ENCODE measurements at regions not wholly inside any gene's neighbourhood (a gene's known extent, or its start where the extent isn't known, plus 50 kb on each side); places are given as distances from the start of the nearest gene placed in this dataset.
"Not testable (repeated sequence)": the region's sequence is repeated elsewhere in the genome, so short reads cannot be mapped to it uniquely, and the experiment has no call there.

DNA sequence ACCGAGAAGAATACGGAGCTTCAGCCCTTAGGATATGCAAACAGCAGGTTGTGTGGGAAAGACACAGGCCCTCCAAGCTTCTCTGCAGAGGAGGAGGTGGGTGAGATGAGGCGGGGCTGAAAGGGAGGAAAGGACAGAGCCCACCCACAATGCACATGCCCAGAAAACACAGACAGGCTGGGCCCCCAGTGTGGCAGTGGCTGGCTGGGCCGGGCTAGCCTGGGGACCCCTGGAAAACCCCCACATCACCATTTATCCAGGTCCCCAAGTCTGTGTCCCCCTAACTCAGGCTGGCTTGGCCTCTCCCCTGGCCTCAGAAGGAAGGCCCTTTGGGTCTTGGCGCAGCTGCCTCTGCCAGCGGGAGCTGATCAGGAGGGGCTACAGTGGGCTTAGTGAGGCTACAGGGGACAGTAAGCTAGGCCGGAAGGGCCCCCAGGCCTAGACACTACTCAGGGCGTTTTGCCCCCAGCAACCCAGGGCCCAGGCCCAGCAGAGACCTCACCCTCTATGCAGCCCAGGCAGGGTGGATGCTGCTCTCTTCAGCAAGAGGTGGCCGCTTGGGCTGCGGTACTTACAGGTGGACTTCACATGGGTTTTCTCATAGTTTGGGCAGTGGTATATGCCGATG, 119.5 kb downstream of the TUBA3C start:
- DNase-seq (ENCODE audit: low read depth in 2 of 2): no peak

DNA sequence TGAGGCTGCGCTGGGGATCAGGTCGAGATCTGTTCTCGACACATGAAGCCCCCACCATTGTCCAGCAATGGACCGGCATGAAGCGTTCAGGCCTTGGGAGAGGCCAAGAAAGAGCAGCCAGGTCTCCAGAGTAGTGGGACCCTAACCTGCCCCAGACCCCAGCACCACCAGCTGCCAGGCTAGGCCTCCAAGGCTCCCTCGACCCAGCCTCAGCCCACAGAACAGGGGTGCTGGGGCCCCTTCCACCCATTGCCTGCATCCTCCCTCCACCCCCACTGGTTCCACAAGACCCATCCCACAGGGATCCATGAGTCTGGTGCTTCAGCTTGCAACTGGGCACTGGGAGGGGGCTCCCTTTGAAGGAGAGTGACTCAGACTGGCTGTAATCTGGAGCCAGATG, 120.3 kb downstream of the TUBA3C start:
- no peak for DNase-seq (ENCODE audit: low read depth in 2 of 2)

DNA sequence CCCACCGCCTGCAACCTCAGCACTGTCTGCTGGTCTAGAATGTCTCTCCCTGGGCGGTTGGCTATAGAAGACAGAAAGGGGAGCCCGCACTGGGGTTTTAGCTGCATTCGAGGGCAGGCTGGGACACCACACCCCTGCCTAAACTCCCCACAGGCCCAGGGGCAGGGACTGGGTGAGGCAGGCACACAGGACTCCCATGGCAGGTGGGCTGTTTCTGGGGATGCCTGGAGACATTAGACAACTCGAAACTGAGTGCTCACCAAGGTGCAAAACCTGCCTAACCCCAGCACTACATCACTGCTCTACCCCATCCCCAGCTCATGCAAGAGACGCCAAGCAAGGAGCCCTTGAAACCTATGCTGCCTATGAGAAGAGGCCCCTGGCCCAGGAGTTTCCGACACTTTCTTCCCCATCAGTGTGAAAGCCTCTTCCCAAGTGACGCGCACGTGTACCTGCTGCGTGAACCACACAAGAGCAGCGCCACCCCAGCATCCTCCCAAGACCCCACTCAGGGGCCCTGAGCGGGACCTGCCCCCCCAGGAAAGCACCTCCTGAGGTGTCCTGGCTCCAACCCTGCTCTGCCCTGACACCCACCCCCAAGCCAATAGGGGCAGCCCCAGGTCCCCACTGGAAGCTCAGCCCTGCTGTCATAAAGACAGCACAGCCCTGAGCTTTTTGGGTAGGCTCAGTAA, 121.2 kb downstream of the TUBA3C start:
- no peak for DNase-seq (ENCODE audit: low read depth in 2 of 2)

DNA sequence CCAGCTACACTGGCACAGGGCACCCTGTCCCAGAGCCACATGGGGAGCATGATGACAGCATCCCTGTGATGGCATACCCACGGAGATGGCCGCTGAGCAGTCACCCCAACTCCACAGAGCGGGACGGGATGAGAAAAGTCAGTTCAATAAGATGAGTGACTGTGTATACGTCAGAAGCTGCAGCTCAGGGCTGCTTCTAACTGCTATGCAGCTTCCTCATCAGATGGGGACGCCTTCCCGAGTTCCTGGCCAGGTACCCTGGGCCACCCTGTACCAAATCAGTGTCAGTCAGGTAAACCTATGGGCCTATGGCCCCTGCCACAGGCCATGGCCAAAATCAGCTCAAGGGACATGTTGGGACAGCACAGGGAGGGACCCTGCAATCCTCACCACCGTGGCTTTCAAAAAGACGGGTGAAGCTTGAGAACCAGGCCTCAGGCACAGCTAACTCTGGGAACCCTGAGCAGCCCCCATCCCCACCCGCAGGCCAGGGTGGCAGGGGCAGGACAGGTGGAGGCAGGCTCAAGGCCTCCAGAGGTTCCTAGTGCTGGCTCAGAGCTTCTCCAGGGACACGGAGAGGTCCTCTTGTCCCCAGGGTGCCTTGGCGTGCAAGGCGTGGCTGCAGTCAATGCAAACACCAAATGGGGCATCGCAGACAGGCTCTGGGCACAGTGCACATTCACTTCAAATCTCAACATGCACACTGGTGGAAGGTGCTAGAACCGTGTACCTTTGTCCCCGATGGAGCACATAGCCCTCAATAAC, 122.4 kb downstream of the TUBA3C start:
- DNase-seq (ENCODE audit: low read depth in 2 of 2): no peak

DNA sequence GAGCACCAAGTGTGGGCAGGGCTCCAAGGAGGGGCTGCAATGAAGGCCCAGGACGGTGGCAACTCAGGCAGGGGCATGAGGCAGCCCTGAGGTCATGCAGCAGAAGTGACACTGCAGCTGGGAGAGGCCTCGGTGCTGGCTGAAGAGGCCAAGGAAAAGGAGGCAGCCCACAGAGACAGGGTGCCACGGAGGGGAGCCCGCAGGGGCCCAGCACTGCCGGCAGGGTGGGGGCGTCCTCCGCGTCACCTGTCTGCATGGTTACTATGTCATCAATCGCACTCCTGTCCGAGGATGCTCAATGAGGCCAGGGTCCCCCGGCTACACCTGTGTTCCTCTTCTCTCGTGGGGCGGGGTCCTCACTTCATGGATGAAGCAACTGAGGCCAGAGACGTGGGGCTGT, 123.1 kb downstream of the TUBA3C start:
- no peak for DNase-seq (ENCODE audit: low read depth in 2 of 2)

DNA sequence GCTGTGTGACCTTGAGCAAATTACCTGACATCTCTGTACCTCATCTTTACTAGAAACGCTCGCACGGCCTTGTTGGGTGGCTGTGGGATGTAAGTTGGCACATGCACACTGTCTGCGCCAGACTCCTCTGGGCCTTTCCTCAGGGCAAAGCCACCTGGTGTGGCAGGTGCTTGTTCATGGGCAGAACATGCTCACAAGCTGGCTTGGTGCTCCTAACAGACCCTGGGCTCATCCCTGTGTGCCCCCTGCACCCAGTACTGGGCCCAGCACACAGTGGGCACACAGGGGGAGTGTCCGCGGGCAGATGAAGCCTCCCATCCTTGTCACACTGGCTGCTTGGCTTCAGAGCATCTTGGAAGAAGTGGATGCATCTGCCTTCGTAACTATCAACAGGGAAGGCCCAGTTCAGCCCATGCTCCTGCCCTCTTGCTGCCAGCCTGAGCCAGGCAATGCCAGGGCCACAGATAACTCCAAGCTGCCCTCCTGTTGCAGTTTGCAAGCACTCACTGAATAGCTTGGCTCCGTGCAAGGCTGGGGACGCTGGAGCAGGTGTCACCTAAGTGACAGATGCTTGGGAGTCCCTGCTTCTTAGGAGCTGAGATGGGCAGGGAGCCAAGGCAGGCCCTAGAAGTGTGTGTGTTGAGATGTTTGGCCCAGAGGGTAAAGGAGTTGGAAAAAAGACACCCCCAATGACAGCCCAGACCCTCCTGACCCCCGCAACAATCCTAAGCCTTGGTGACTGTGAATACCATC, 123.9 kb downstream of the TUBA3C start:
- DNase-seq (ENCODE audit: low read depth in 2 of 2): no peak

DNA sequence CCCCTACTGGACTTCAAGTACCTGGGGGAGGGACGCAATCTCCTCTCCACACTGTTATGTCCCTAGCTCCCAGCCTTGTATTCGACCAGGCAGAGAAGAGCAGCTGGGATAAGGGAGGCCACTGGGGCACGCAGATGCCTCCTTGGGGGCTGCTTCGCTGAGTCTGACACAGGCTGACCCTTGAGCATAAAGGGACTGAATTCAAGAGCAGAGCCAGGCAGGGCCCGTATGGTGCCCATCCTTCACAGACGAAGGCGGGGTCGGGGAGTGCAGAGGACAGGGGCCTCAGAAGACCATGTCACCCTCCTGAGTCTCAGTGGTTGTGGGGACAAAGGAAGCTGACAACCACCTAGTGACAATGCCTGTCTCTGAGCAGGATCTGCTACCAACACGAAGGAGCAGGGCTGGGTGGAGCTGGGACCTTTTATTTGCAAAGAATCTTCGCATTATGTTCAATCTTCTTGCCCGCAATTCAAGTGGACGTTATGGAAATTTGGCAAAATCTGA, 124.6 kb downstream of the TUBA3C start:
- no peak for DNase-seq (ENCODE audit: low read depth in 2 of 2)

DNA sequence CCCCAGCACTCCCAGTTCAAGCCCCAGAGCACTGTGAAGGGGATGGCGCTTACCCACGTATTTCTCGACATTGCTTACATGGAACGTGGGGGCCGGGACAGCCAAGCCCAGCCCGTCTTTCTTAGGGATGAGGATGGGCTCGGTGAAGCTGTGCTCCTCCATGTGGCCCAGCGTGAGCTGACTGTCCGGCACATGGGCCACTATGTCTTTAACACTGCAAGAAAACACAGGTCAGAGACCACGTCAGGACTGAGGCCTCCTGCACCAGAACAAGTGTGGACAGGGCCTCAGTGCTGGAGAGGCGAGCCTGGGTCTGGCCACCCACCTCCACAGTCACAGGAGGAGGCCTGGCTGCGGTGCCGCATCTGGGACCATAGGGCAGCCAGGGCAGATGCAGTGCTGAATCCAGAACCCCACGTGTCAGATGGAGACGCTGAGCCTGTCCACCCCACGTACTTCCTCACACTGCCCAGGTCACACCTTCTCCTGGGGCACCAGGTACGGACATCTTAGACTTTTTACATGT, 125.2 kb downstream of the TUBA3C start:
- DNase-seq (ENCODE audit: low read depth in 2 of 2): no peak

DNA sequence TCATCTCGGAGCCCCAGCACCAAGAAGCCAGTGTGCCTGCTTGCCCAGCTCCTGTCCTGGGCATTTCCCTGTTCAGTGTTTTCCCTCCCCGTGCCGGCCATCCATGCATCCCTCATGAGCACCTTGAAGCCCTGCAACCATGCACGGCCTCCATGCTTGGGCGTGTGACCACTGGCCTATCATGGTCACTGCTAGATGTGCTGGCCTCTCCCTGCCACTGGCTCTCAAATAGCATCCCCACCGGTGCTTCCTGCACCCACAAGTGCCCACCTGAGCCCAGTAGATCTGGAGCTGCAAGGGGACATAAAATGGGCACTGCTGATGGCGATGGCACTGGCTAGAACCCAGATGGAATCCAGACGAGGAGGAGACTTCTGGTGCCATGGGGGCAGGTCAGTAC, 126.0 kb downstream of the TUBA3C start:
- no peak for DNase-seq (ENCODE audit: low read depth in 2 of 2)

DNA sequence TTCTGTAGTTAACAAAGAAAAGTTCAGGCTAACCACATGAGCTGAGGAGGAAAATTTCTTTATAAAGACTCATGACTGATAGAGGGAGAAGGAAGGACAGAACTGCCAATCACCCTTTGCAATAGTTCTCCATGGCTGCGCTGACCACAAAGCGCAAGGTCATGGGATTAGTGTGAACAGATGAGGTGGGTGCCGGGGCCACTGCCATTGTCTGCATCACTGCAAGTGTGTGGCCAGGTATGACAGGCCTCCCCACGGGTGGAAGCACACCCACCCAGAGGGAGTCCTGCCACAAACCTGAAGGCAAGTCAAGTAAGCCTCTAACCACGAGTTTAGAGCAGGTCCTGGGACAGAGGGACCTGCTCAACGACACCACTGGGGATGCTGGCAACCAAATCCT, 128.1 kb downstream of the TUBA3C start:
- DNase-seq (ENCODE audit: low read depth in 2 of 2): no peak

DNA sequence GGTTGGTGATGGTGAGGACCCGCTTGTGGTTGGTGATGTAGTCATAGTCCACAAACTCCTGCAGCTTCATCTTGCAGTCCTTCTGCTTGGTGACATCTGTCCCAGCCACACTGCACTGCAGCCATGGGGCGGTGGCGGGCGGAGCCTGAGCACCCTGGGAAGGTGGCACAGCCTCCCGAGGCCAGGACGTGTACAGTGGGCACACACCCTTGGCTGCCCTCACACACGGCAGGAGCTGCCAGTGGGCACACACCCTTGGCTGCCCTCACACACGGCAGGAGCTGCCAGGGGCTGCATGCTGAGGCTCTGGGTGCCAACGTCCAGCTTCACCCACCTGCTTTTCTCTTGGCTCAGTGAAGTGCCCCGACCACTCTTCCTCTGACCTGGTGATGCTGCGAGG, 128.7 kb downstream of the TUBA3C start:
- DNase-seq (ENCODE audit: low read depth in 2 of 2): no peak

DNA sequence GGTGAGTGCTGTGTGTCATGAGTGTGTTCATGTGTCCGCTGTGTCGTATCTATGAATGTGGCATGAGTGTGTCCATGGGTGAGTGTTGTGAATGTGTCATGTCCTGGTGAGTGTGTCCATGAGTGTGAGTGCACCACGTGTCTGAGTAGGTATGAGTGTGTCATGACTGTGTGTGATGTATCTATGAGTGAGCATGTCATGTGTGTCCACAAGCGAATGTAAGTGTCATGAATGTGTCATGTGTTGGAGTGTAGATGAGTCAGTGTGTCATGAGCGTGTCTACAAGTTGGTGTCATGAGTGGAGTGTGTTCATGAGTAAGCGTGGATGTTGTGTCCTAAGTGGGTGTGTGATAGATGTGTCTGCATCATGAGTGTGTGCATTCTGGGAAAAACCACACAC, 129.4 kb downstream of the TUBA3C start:
- no peak for DNase-seq (ENCODE audit: low read depth in 2 of 2)

DNA sequence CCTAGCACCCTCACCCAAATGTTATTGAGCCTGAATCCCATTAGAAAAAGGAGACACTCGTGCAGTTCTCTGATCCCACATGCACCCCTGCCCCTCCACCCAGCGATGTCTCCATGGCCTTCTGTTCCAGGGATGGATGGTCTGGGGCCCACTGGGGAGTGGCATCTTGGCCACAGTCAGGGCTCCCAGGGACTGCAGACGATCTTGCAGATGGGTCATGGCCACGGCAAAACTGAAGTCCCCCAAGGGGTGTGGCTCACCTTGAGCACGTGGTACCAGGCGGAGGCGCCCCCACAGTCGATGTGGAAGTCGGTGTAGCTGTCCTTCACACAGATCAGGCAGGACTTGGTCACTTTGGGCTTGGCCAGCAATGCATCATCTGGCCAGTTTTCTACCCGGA, 130.7 kb downstream of the TUBA3C start:
- DNase-seq (ENCODE audit: low read depth in 2 of 2): no peak

DNA sequence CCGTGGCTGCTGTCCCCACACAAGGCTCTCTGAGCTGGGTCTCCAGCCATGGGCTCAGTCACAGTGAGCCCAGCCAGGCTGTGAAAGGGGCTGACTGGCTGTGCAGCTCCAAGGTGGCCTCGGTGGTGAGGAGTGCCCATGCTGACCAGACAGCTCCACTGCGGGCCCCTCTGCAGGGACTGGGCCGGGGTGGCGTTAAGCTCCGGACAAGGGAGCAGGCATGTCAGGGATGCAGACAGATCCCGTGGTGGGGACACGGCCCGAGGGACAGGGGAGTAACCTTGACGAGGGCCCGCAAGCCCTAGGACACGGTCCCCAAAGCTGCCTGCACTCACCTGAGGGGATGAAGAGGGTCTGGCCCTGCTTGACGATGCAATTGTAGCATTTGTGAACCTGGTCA, 132.0 kb downstream of the TUBA3C start:
- not testable (repeated sequence) for DNase-seq (ENCODE audit: low read depth in 2 of 2)

DNA sequence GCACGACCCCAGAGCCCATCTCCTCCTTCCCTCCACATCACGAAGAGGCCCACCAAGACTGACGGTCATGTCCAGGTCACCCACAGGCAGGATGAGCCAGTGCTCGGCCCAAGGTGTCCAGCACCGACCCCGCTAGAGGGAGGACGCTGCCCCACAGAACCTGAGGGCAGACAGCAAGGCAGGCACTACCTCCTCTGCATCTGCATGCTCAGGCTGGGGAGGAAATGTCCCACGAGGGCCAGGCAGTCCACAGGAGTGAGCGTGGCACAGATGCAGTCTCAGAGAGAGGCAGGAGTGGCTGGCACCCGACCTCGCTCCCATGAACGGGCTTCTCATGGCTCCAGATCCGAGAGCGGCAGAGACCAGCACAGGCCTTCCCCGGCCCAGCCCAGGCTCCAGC, 133.2 kb downstream of the TUBA3C start:
- no peak for DNase-seq (ENCODE audit: low read depth in 2 of 2)

DNA sequence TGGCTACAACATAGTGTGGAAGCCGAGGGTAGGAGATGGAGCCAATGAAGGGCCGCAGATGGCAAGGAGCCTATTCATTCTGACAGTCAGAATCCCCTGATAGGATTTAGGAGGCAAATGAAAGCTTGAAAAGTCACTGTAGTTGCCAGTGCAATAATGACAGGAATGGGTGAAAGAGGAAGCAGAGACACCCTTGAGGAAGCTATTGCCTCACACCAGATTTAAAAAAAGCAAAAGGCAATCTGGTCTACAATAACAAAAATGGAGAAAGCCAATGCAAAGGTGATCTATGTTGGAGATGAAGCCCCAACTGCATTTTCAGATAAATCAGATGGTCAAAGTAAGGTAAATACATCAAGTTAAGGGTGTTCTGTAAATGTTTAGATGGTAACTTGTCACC, 158.5 kb downstream of the TUBA3C start:
- DNase-seq (ENCODE audit: low read depth in 2 of 2): no peak

DNA sequence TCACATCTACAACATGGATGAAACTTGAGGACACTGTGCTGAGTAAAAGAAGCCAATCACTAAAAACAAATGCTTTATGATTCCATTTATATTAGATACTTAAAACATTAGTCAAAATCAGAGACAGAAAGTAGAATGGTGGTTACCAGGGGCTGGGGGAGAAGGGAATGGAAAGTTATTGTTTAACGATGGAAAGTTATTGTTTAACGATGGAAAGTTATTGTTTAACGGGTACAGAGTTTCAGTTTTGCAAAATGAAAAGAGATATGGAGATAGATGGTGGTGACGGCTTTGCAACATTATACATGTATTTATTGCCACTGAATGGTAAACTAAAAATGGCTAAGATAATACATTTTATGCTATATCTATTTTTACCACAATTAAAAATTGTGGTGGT, 160.6 kb downstream of the TUBA3C start:
- DNase-seq (ENCODE audit: low read depth in 2 of 2): no peak

DNA sequence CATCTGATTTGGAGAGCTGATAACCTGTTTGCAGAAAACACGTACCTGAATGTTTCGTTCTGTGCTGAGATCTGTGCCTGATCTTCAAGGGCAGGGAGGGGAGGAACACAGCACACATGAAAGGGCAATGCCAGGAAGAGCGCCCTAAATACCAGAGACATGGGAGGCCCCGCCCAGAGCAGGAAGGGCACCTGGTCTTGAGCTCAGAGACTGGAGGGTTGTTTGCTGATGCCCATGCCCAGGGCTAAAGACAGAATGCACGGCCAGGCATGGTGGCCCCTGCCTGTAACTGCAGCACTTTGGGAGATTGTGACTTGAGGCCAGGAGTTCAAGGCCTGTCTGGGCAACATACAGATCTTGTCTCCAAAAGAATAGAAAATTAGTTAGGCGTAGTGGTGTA, 183.2 kb downstream of the TUBA3C start:
- no peak for DNase-seq (ENCODE audit: low read depth in 2 of 2)

DNA sequence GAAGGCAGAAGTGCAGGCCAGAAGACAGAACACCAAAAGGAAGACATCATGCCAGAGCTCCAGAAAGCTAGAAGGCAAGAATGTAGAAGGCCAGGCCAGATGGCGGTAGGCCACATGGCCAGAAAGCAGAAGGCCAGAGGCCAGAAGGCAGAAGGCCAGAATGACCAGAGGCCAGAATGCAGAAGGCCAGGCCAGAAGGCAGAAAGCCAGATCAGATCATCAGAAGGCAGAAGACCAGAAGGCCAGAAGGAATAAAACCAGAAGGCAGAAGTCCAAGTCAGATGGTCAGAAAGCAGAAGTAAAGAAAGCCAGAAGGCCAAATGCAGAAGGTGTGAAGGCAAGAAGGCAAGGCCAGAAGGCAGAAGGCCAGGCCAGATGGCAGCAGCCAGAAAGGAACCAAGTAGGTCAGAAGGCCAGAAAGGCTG, 185.0 kb downstream of the TUBA3C start:
- no peak for DNase-seq (ENCODE audit: low read depth in 2 of 2)

DNA sequence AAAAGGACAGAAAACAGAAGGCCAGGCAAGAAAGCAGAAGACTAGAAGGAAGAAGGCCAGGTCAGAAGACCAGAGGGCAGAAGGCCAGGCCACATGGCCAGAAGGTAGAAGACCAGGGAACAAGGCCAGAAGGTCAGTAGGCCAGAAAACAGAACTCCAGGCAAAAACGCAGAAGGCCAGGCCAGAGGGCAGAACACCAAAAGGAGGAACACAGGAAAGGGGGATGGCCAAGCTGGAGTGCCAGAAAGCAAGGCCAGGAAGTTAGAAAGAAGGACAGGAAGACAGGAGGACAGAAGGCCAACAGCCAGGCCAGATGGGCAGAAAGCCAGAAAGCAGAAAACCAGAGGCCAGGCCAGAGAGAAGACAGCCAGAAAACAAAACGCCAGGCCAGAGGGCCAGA, 185.4 kb downstream of the TUBA3C start:
- no peak for DNase-seq (ENCODE audit: low read depth in 2 of 2)

DNA sequence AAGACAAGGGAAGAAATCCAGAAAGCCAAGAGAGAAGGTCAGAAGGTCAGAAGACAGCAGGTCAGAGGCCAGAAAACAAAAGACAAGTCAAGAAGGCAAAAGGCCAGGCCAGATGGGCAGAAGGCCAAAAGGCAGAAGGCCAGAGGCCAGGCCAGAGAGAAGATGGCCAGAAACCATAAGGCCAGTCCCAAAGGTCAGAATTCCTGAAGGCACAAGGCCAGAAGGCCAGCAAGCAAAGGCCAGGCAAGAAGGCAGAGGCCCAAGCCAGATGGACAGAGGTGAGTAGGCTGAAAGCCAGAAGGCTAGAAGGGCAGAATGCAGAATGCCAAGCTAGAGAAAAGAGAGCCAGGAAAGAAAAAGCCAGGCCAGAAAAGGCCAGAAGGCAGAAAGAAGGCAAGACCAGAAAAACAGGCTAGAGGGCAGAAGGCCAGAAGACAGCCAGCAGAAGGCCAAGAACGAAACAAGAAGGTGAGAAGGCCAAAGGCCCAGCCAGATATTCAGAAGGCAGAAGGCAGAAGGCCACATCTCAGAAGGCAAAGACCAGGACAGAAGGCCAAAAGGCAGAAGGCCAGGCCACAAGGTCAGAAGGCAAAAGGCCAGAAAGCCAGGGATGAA, 186.3 kb downstream of the TUBA3C start:
- DNase-seq (ENCODE audit: low read depth in 2 of 2): no peak

Data from stimulated activated CD4-positive, alpha-beta T cell treated with anti-CD3 and anti-CD28 coated beads, Interleukin-1b, Interleukin-23, amount 100 ng/mL, for 4 hours (primary cell).